Common myeloid progenitor, CD34-positive (primary cell): ENCODE measurements at regions not wholly inside any gene's neighbourhood (a gene's known extent, or its start where the extent isn't known, plus 50 kb on each side); places are given as distances from the start of the nearest gene placed in this dataset.
A peak's percentile ranks its signal among the peaks of the same experiment; 100 is the strongest.

ENCODE experiments used
- CTCF ChIA-PET: fragments of 350-600 bp; sonication (Branson Sonifier 250); formaldehyde crosslinking; loops from one replicate; lab custom pipeline; 2021; ENCODE audit warnings: antibody characterized with exemption; lab: Charles Lee
- POLR2A ChIA-PET: fragments of 350-600 bp; sonication (Branson Sonifier 250); formaldehyde crosslinking; loops from one replicate; lab custom pipeline; 2021; ENCODE audit warnings: antibody characterized with exemption; lab: Charles Lee
- DNase-seq, 3 donors: peaks; one replicate each; pipeline versions ENCODE4 v3.0.0 to v3.0.0-alpha.2; 2013
- H3K27ac ChIP-seq, 2 experiments: 1 replicate in 1 of 2; 2 replicates in 1 of 2; pipeline ENCODE4 v1.7.0; 2013; ENCODE audit warnings: inconsistent platforms in 2 of 2, low read length in 2 of 2, mild to moderate bottlenecking in 2 of 2, low read depth in 1 of 2, moderate library complexity in 1 of 2; ENCODE audit not compliant: severe bottlenecking in 2 of 2, insufficient read depth in 1 of 2, poor library complexity in 1 of 2
- H3K27me3 ChIP-seq, 5 experiments: replicated peaks in 2 of 5; 1 replicate in 3 of 5; 2 replicates in 2 of 5; pipeline versions ENCODE4 v1.6.1 to v1.7.0; 2013; ENCODE audit warnings: low read length in 4 of 5, mild to moderate bottlenecking in 2 of 5, moderate library complexity in 2 of 5, inconsistent platforms in 1 of 5; ENCODE audit not compliant: insufficient read depth in 5 of 5, control insufficient read depth in 4 of 5
- H3K36me3 ChIP-seq, 4 experiments: 1 replicate in 2 of 4; 2 replicates in 2 of 4; pipeline versions ENCODE4 v1.6.1 to v1.7.0; 2013; ENCODE audit warnings: low read length in 3 of 4, control low read depth in 1 of 4, mild to moderate bottlenecking in 1 of 4; ENCODE audit not compliant: control insufficient read depth in 4 of 4, insufficient read depth in 4 of 4
- H3K4me1 ChIP-seq, 4 experiments: 1 replicate in 3 of 4; 2 replicates in 1 of 4; pipeline versions ENCODE4 v1.6.1 to v1.7.1; 2013; ENCODE audit warnings: low read length in 3 of 4, mild to moderate bottlenecking in 3 of 4, control low read depth in 1 of 4, inconsistent platforms in 1 of 4, moderate library complexity in 1 of 4; ENCODE audit not compliant: control insufficient read depth in 4 of 4, insufficient read depth in 4 of 4; ENCODE audit errors: control extremely low read depth in 1 of 4
- H3K4me3 ChIP-seq, 7 experiments: 1 replicate in 4 of 7; 2 replicates in 3 of 7; pipeline versions ENCODE4 v1.5.1 to v1.7.0; 2013; ENCODE audit warnings: mild to moderate bottlenecking in 7 of 7, low read length in 6 of 7, moderate library complexity in 6 of 7, inconsistent platforms in 2 of 7, low read depth in 2 of 7, control low read depth in 1 of 7; ENCODE audit not compliant: insufficient read depth in 4 of 7, control insufficient read depth in 1 of 7; ENCODE audit errors: extremely low read depth in 1 of 7
- H3K9me3 ChIP-seq, 5 experiments: 1 replicate in 4 of 5; 2 replicates in 1 of 5; pipeline versions ENCODE4 v1.6.1 to v1.7.1; 2013; ENCODE audit warnings: low read length in 4 of 5, mild to moderate bottlenecking in 2 of 5, inconsistent platforms in 1 of 5, low read depth in 1 of 5, moderate library complexity in 1 of 5; ENCODE audit not compliant: control insufficient read depth in 4 of 5, insufficient read depth in 2 of 5; ENCODE audit errors: control extremely low read depth in 1 of 5
- WGBS: methylation state at CpG from one replicate; pipeline ENCODE4 v1.1.5; 2013; ENCODE audit not compliant: insufficient coverage; 5-methylcytosine and 5-hydroxymethylcytosine counted together

GRCh38 chr6:23272536-23272935, 703.2 kb downstream of the HDGFL1 start:
- no peaks in the 10 kb centered on the region for H3K36me3 ChIP-seq
- no peaks in the 10 kb centered on the region for H3K4me1 ChIP-seq
- POLR2A ChIA-PET = no interaction called here
- H3K4me3 ChIP-seq = no peak overlapping the region
- no peaks in the 10 kb centered on the region for H3K27me3 ChIP-seq
- CTCF ChIA-PET = no interaction called here
- peak in 2 of 3 donors; percentile 1 to 21 for DNase-seq
- peaks cover 0 to 2% (median 0%) of the 10 kb centered on the region in 5 experiments for H3K9me3 ChIP-seq
- no peak overlapping the region for H3K27ac ChIP-seq

GRCh38 chr6:23277521-23278179, 708.3 kb downstream of the HDGFL1 start:
- no peaks in the 10 kb centered on the region for H3K36me3 ChIP-seq
- no peak for DNase-seq
- ChIA-PET CTCF (no interaction called here), POLR2A (no interaction called here)
- 100% methylated on average over 2 of the region's 4 CpGs for WGBS
- H3K27ac ChIP-seq = no peak overlapping the region
- H3K27me3 ChIP-seq = no peaks in the 10 kb centered on the region
- no peaks in the 10 kb centered on the region for H3K4me1 ChIP-seq
- no peaks in the 10 kb centered on the region for H3K9me3 ChIP-seq
- no peak overlapping the region for H3K4me3 ChIP-seq

- H3K9me3 ChIP-seq = no peaks in the 10 kb centered on the region
- POLR2A ChIA-PET = no interaction called here
- H3K4me1 ChIP-seq = no peaks in the 10 kb centered on the region
- no CpG with 5 or more reads among the region's 2 CpGs for WGBS
- H3K27ac ChIP-seq = no peak overlapping the region
- H3K4me3 ChIP-seq = no peak overlapping the region
- DNase-seq = no peak
- H3K27me3 ChIP-seq = no peaks in the 10 kb centered on the region
- CTCF ChIA-PET = no interaction called here
- no peaks in the 10 kb centered on the region for H3K36me3 ChIP-seq
Measured at GRCh38 chr6:23278180-23278532, 708.8 kb downstream of the HDGFL1 start.

DNA sequence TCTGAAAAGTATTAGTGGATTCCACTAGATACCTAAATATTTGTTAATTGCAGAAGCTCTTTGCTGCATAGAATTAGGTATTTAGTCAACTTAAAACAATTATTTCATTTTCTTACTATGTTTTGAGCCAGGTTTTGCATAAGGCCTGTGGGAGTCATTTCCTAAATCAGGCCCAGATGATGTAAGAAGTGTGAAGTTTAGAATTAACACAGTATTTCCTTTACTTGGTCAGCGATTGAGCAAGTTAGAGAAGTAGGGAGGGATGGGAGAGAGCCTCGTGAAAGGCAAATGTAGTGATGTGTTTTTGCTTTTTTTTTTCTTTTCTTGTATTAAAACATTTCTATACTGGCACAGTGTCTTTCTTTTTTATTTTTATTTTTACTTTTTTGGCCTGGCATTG, 711.1 kb downstream of the HDGFL1 start:
- Histone ChIP-seq H3K27ac (no peak overlapping the region), H3K9me3 (no peaks in the 10 kb centered on the region), H3K4me1 (no peaks in the 10 kb centered on the region), H3K36me3 (no peaks in the 10 kb centered on the region), H3K4me3 (no peak overlapping the region), H3K27me3 (no peaks in the 10 kb centered on the region)
- DNase-seq = no peak
- no CpG with 5 or more reads among the region's 2 CpGs for WGBS
- ChIA-PET POLR2A (no interaction called here), CTCF (no interaction called here)

DNA sequence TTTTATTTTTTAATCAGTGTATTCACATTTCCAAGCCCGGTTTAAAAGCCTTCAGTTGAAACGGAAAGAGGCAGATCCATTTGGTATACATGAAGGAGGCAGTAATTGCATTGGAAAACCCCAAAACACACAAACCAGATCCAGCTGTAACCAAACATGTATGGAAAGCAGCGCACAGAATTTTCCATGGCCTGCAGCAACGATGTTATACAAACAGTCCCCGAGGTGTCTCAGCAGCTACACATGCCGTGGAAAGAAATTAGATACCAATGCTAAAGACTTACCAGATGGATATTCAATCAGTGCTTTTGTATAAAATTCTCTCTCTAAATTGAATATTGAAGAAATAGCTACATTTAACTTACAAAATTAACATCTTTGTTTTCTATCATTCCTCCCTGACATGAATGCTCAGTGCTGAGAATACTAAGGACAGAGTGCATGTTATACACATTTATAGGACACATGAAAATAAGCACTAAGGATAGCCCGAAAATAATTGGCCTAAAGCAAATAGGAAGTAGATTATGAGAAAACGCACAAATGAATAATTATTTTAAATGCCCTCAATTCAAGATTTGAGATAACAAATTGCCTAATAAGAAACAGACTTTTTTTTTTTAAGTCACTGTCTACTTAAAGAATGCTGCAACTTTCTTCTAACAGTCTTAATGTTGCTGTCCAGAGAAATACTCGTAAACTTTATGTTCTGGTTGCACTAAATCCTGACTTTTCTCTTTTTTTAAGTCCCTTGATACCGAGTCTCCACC, 713.1 kb downstream of the HDGFL1 start:
- Histone ChIP-seq H3K27ac (no peak overlapping the region), H3K9me3 (no peaks in the 10 kb centered on the region), H3K4me1 (no peaks in the 10 kb centered on the region), H3K27me3 (no peaks in the 10 kb centered on the region), H3K36me3 (no peaks in the 10 kb centered on the region), H3K4me3 (no peak overlapping the region)
- POLR2A ChIA-PET = no interaction called here
- no peak for DNase-seq
- WGBS = 100% methylated on average over 4 of the region's 10 CpGs
- CTCF ChIA-PET = no interaction called here

DNA sequence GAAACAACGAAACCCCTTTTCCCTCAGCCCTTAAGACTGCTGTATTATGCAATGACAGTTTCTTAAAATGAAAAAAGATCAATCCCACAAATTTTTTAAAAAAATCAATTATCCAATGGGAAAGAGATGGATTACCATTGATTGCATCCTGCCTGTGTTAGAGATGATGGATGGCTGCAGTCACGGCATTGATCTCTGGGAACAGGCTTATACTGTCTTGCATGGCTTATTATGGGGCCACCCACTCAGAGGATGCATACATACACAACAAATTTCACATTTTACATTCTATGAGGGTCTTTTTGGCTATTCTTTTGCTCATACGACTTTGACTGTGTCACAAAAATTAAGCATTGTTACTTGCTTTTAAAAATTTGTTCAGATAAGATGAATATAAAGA, 724.3 kb downstream of the HDGFL1 start:
- DNase-seq = no peak
- Histone ChIP-seq H3K9me3 (peaks cover 0 to 4% (median 0%) of the 10 kb centered on the region in 5 experiments), H3K36me3 (no peaks in the 10 kb centered on the region), H3K27ac (no peak overlapping the region), H3K4me1 (no peaks in the 10 kb centered on the region), H3K27me3 (no peaks in the 10 kb centered on the region), H3K4me3 (no peak overlapping the region)
- 100% methylated on average over 1 of the region's 3 CpGs for whole genome bisulfite sequencing
- POLR2A ChIA-PET = no interaction called here
- CTCF ChIA-PET = no interaction called here

GRCh38 chr6:23301556-23301955, 732.2 kb downstream of the HDGFL1 start:
- peaks cover 0 to 9% (median 2%) of the 10 kb centered on the region in 5 experiments for H3K9me3 ChIP-seq
- H3K27ac ChIP-seq = no peak overlapping the region
- H3K27me3 ChIP-seq = no peaks in the 10 kb centered on the region
- H3K4me3 ChIP-seq = no peak overlapping the region
- H3K4me1 ChIP-seq = peaks cover 0 to 8% (median 1%) of the 10 kb centered on the region in 4 experiments
- H3K36me3 ChIP-seq = no peaks in the 10 kb centered on the region
- no peak for DNase-seq
- ChIA-PET CTCF (no interaction called here), POLR2A (no interaction called here)
